ENCODE measurements at regions not wholly inside any gene's neighbourhood (a gene's known extent, or its start where the extent isn't known, plus 50 kb on each side); places are given as distances from the start of the nearest gene placed in this dataset.

DNA sequence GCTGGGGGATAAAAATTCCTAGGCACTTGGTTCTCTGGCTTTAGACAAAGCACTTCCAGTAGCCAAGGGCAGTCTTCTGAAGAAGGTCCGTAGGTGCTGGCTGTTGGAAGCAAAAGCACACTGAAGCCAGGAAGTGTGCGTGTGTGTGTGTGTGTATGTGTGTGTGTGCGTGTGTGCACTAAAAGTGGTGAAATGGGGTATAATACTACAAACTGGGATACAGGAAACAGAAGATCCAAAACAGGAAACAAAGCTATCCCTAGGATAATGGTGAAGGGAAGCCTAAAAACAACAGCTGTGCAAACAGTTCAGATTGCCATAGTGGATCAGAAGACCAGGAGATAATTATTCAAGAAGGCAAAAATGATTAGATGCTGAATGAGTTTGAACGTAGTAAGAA is 103.4 kb downstream of the IL20RB start:
- Mint-ChIP-seq H3K36me3 (ENCODE audit: low read depth) (no peaks in the 10 kb centered on the region), H3K27ac (no peak overlapping the region), H3K4me3 (no peak overlapping the region), H3K9me3 (no peaks in the 10 kb centered on the region), H3K27me3 (ENCODE audit: low read depth, poor library complexity) (peaks cover 9% of the 10 kb centered on the region), H3K4me1 (no peaks in the 10 kb centered on the region)
- TF ChIP-seq, protein P1, sequence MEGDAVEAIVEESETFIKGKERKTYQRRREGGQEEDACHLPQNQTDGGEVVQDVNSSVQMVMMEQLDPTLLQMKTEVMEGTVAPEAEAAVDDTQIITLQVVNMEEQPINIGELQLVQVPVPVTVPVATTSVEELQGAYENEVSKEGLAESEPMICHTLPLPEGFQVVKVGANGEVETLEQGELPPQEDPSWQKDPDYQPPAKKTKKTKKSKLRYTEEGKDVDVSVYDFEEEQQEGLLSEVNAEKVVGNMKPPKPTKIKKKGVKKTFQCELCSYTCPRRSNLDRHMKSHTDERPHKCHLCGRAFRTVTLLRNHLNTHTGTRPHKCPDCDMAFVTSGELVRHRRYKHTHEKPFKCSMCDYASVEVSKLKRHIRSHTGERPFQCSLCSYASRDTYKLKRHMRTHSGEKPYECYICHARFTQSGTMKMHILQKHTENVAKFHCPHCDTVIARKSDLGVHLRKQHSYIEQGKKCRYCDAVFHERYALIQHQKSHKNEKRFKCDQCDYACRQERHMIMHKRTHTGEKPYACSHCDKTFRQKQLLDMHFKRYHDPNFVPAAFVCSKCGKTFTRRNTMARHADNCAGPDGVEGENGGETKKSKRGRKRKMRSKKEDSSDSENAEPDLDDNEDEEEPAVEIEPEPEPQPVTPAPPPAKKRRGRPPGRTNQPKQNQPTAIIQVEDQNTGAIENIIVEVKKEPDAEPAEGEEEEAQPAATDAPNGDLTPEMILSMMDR (IDR thresholded peaks at IDR 0.05): no peak
- no peak for DNase-seq

DNA sequence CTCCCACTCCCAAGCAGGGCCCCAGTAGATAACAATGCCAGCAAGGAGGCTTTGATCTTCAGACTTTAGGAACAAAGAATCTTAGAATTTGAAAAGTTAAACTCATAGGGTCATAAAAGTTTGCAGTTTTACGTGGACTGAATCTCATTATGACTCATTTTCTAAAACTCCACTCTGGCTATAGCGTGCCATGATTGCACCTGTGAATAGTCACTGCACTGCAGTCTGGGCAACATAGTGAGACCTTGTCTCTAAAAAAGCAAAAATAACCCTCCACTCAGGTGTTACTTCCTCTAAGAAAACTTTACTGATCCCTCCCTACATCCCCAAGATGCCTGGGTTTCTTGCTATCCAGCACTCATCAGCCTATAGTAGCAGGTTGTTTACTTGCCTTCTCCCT is 104.5 kb downstream of the IL20RB start:
- TF ChIP-seq, protein P1 (IDR thresholded peaks at IDR 0.05): no peak
- no peak for DNase-seq
- H3K27ac Mint-ChIP-seq: no peak overlapping the region
- no peak overlapping the region for H3K4me3 Mint-ChIP-seq
- no peaks in the 10 kb centered on the region for H3K9me3 Mint-ChIP-seq
- no peaks in the 10 kb centered on the region for H3K36me3 Mint-ChIP-seq (ENCODE audit: low read depth)
- H3K27me3 Mint-ChIP-seq (ENCODE audit: low read depth, poor library complexity): peaks cover 10% of the 10 kb centered on the region
- no peaks in the 10 kb centered on the region for H3K4me1 Mint-ChIP-seq

DNA sequence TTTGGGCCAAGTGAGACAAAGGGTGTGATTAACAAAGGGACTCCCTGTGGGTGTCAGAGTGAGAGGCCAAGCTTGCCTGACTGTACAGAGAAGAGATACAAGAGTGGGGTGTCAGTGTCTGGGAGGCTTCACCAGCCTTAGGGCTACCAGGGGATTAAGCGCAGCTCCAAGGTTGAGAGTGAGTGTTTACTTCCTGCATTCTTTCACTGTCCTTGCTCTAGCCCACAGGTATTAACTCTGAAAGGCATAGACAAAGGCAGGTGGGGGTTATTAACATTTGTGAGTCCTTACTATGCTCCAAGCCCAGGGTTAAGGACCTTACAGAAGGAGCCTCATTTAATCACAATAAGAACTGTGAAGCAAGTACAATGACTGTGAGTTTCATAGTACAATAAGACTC is 107.6 kb downstream of the IL20RB start:
- Mint-ChIP-seq H3K4me1 (no peaks in the 10 kb centered on the region), H3K36me3 (ENCODE audit: low read depth) (no peaks in the 10 kb centered on the region), H3K27ac (no peak overlapping the region), H3K27me3 (ENCODE audit: low read depth, poor library complexity) (peaks cover 10% of the 10 kb centered on the region), H3K9me3 (no peaks in the 10 kb centered on the region), H3K4me3 (no peak overlapping the region)
- TF ChIP-seq, protein P1 (IDR thresholded peaks at IDR 0.05): no peak
- DNase-seq: no peak

DNA sequence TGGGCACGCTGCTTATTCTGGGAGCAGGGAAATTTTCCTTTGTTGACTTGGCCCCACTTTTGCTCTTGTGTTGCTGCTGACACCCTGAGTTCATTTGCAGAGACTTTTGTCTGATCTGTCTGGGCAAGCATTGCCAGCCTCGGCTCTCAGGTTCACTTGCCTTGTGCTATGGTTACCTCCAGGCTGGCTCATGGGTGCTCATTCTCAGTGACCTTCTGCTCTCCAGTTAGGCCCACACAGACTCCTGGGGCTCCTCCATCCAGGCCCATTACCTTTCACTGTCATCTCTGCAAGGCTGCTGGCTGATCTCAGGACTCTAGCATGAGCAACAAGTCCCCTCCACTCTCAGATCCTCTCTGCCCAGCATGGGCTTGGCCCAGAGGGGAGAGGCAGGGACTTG is 108.3 kb downstream of the IL20RB start:
- H3K27me3 Mint-ChIP-seq (ENCODE audit: low read depth, poor library complexity): peaks cover 13% of the 10 kb centered on the region
- peaks cover 5% of the 10 kb centered on the region for H3K9me3 Mint-ChIP-seq
- DNase-seq: no peak
- no peaks in the 10 kb centered on the region for H3K4me1 Mint-ChIP-seq
- no peaks in the 10 kb centered on the region for H3K36me3 Mint-ChIP-seq (ENCODE audit: low read depth)
- H3K27ac Mint-ChIP-seq: no peak overlapping the region
- H3K4me3 Mint-ChIP-seq: no peak overlapping the region
- TF ChIP-seq, protein P1 (IDR thresholded peaks at IDR 0.05): no peak

DNA sequence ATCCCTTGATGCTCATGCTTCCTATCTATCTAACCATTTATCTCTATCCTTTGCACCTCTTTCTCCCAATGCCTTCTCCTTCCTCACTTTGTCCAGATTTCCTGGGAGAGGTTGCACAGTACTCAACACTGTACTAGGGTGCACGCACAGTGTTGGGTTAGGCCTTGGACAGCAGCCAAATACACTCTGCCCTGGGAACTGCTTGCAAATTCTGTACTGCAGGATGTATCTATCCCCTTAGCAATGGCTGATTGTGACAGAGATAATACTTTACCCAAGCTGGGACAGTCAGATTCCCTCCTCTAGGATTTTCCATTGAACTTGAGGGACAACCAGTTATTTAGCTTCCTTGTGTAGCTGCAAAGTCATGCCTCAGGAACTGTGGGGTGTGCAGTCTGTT is 113.3 kb downstream of the IL20RB start:
- Mint-ChIP-seq H3K9me3 (peaks cover 6% of the 10 kb centered on the region), H3K4me1 (no peaks in the 10 kb centered on the region), H3K4me3 (no peak overlapping the region), H3K27ac (no peak overlapping the region), H3K36me3 (ENCODE audit: low read depth) (no peaks in the 10 kb centered on the region), H3K27me3 (ENCODE audit: low read depth, poor library complexity) (peaks cover 5% of the 10 kb centered on the region)
- TF ChIP-seq, protein P1 (IDR thresholded peaks at IDR 0.05): no peak
- DNase-seq: no peak

DNA sequence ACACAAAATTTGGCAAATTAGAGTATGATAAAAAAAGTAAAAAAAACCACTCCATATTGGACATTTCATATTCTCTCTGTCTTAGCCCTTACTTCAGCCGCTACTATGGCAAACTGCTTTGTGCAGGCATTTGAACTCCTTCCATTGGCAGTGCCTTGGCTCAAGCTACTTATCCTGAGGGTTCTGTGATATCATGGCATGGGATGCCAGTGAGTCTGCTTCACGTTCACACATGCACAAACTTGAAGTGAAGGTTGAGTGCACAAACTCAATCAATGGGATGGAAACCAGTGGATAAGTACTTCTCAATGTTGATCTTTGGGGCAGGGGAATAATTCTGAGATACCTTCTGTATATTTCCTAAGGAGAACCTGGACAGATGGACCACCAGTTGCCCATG is 117.2 kb downstream of the IL20RB start:
- Mint-ChIP-seq H3K36me3 (ENCODE audit: low read depth) (no peaks in the 10 kb centered on the region), H3K9me3 (peaks cover 6% of the 10 kb centered on the region), H3K27ac (no peak overlapping the region), H3K4me1 (no peaks in the 10 kb centered on the region), H3K27me3 (ENCODE audit: low read depth, poor library complexity) (peaks cover 11% of the 10 kb centered on the region), H3K4me3 (no peak overlapping the region)
- DNase-seq: no peak
- TF ChIP-seq, protein P1 (IDR thresholded peaks at IDR 0.05): no peak
